Fibroblast of lung (primary cell): ENCODE measurements at regions not wholly inside any gene's neighbourhood (a gene's known extent, or its start where the extent isn't known, plus 50 kb on each side); places are given as distances from the start of the nearest gene placed in this dataset.

Experiments
- DNase-seq, 2 donors: peaks; one replicate each; pipeline versions ENCODE4 v3.0.0 to v3.0.0-alpha.2; 2010; ENCODE audit warnings: low read depth in 2 of 2
- H2AFZ ChIP-seq: 2 replicates; pipeline ENCODE4 v1.5.1; 2012; ENCODE audit warnings: low read length, control low read depth, inconsistent platforms
- H3K27ac ChIP-seq: 2 replicates; pipeline ENCODE4 v1.5.1; 2011; ENCODE audit warnings: low read length, control low read depth; ENCODE audit not compliant: insufficient read depth
- H3K27me3 ChIP-seq: 2 replicates; pipeline ENCODE4 v1.5.1; 2011; ENCODE audit warnings: mild to moderate bottlenecking, low read length; ENCODE audit not compliant: control insufficient read depth, insufficient read depth
- H3K36me3 ChIP-seq: 2 replicates; pipeline ENCODE4 v1.5.1; 2011; ENCODE audit warnings: low read length; ENCODE audit not compliant: control insufficient read depth, insufficient read depth
- H3K4me1 ChIP-seq: 2 replicates; pipeline ENCODE4 v1.5.1; 2011; ENCODE audit warnings: low read length; ENCODE audit not compliant: control insufficient read depth, insufficient read depth; ENCODE audit errors: extremely low read depth
- H3K4me2 ChIP-seq: 2 replicates; pipeline ENCODE4 v1.5.1; 2011; ENCODE audit warnings: low read length, control low read depth; ENCODE audit not compliant: insufficient read depth; ENCODE audit errors: extremely low read depth
- H3K4me3 ChIP-seq, 4 experiments: fragments of 200-600 bp in 1 of 4; sonication (generic) in 1 of 4; replicated peaks in 1 of 4; 2 replicates each; pipeline ENCODE4 v1.5.1; 2011 to 2016; ENCODE audit warnings: low read length in 4 of 4, low read depth in 3 of 4, mild to moderate bottlenecking in 3 of 4, control low read depth in 2 of 4, inconsistent platforms in 1 of 4, mixed read lengths in 1 of 4; ENCODE audit not compliant: insufficient read depth in 1 of 4; ENCODE audit errors: control extremely low read depth in 1 of 4
- H3K79me2 ChIP-seq: 2 replicates; pipeline ENCODE4 v1.5.1; 2012; ENCODE audit warnings: mild to moderate bottlenecking, low read length, inconsistent platforms; ENCODE audit not compliant: control insufficient read depth, insufficient read depth
- H3K9ac ChIP-seq: 2 replicates; pipeline ENCODE4 v1.5.1; 2011; ENCODE audit warnings: mild to moderate bottlenecking, low read length, control low read depth; ENCODE audit not compliant: insufficient read depth
- H3K9me3 ChIP-seq: 2 replicates; pipeline ENCODE4 v1.5.1; 2012; ENCODE audit warnings: low read depth, low read length; ENCODE audit not compliant: control insufficient read depth, insufficient read depth
- H4K20me1 ChIP-seq: 2 replicates; pipeline ENCODE4 v1.5.1; 2011; ENCODE audit warnings: low read length; ENCODE audit not compliant: control insufficient read depth, insufficient read depth; ENCODE audit errors: extremely low read depth
- EZH2 ChIP-seq: IDR thresholded peaks from 2 replicates; pipeline ENCODE4 v1.5.1; 2012; ENCODE audit warnings: low read length, control low read depth, mild to moderate bottlenecking; ENCODE audit errors: missing control alignments
- TF ChIP-seq, protein P1 (sequence below), 2 donors: IDR thresholded peaks in 1 of 2; conservative IDR thresholded peaks in 1 of 2; 1 replicate in 1 of 2; 2 replicates in 1 of 2; pipeline ENCODE4 v1.5.1; 2011 to 2012; ENCODE audit warnings: low read length in 2 of 2, control low read depth in 1 of 2, inconsistent platforms in 1 of 2, low read depth in 1 of 2, mild to moderate bottlenecking in 1 of 2

DNA sequence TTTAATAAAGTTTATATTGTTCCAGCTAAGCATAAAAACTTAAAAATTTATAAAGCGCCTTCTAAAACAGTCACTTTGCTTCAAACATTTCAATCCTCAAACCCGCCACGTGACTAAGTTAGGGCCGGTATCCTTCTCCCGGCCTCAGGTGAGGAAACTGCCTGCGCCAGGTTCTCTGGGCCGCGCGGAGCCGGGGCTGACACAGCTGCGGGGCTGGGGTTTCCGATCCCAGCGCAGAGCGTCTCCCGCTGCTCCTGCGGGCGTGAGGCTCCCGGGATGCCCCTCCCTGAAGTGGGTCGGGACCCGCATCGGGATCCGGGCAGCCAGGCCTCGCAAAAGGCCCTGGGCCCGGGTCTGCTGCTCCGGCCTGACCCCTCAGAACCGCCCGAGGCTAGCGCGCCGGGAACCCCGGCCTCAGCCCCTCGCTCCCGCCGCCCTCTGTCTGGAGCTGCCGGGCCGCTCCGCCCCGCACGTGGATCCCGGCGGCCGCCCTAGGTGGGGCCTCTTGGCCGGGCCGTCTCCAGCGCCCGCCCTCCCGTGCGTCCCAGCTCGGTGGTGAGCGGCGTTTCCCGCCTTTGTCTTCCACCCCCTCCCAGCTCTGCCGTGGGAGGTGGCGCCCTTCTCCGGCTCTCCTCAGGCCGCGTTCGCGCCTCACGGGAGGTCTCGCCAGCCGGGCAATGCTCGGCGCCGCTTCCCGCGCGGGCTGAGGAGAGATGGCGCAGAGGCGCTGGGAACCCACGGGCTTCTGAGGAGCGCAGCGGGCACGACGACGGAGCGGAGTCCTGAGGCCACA is 267.9 kb downstream of the DLL1 start:
- Histone ChIP-seq H3K4me1 (peaks cover 2% of the 10 kb centered on the region), H3K4me3 (no peak overlapping the region), H3K79me2 (no peaks in the 10 kb centered on the region), H3K9ac (no peak overlapping the region), H3K27me3 (no peaks in the 10 kb centered on the region), H3K9me3 (no peaks in the 10 kb centered on the region), H2AFZ (no peak overlapping the region), H3K27ac (no peak overlapping the region), H3K36me3 (no peaks in the 10 kb centered on the region), H4K20me1 (no peaks in the 10 kb centered on the region), H3K4me2 (no peak overlapping the region)
- DNase-seq: no peak
- TF ChIP-seq, protein P1, sequence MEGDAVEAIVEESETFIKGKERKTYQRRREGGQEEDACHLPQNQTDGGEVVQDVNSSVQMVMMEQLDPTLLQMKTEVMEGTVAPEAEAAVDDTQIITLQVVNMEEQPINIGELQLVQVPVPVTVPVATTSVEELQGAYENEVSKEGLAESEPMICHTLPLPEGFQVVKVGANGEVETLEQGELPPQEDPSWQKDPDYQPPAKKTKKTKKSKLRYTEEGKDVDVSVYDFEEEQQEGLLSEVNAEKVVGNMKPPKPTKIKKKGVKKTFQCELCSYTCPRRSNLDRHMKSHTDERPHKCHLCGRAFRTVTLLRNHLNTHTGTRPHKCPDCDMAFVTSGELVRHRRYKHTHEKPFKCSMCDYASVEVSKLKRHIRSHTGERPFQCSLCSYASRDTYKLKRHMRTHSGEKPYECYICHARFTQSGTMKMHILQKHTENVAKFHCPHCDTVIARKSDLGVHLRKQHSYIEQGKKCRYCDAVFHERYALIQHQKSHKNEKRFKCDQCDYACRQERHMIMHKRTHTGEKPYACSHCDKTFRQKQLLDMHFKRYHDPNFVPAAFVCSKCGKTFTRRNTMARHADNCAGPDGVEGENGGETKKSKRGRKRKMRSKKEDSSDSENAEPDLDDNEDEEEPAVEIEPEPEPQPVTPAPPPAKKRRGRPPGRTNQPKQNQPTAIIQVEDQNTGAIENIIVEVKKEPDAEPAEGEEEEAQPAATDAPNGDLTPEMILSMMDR (conservative IDR thresholded peaks at IDR 0.05 in 1 of 2, IDR thresholded peaks at IDR 0.05 in 1 of 2; ENCODE audit: low read depth in 1 of 2, low read length in 2 of 2): no peak
- no peak for TF ChIP-seq EZH2

DNA sequence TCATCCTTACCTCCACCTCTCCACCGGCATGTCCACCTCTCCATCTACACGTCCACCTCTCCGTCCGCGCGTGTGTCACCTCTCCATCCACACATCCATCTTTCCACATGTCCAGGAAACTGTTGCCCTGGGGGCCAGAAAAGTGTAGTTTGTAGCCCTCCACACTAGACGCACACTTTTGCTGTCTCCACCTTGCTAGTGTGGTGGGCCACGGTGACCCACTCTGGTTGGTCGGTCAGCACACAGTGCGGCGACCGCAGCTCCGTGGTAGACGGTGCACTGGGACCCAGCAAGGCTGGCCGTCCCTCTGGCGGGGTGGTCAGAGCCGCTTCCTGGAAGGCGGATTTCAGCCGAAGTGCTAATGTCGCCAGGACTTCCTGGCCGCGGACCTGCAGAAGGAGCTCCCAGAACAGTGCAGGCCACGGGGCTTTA is 268.6 kb downstream of the DLL1 start:
- H4K20me1 ChIP-seq: no peaks in the 10 kb centered on the region

DNA sequence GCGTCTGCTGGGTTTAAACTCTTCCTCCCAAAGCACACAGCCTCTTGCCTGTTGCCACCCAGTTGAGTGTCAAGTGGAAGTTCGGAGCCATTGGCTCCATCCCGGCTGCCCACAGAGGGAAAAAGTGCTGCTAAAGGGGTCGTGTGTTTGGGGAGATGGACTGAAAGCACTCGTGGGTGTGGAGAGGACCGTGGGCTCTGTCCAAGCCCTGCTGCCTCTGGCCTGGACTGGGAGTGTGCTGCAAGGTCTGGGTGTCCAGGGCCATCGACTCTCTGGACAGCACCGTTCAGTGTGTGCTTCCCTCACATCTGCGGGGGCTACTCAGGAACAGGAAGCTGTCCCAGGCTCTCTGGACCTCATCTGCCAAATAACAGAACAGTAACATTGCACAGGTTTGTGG is 269.3 kb downstream of the DLL1 start:
- TF ChIP-seq, protein P1 (conservative IDR thresholded peaks at IDR 0.05 in 1 of 2, IDR thresholded peaks at IDR 0.05 in 1 of 2; ENCODE audit: low read depth in 1 of 2, low read length in 2 of 2): no peak
- TF ChIP-seq EZH2: no peak
- H3K79me2 ChIP-seq: no peaks in the 10 kb centered on the region
- no peak for DNase-seq
- H3K4me3 ChIP-seq: no peak overlapping the region
- H3K27ac ChIP-seq: no peak overlapping the region
- no peak overlapping the region for H3K4me2 ChIP-seq
- H3K4me1 ChIP-seq: peaks cover 2% of the 10 kb centered on the region
- no peaks in the 10 kb centered on the region for H4K20me1 ChIP-seq
- peaks cover 3% of the 10 kb centered on the region for H3K27me3 ChIP-seq
- no peaks in the 10 kb centered on the region for H3K9me3 ChIP-seq
- no peaks in the 10 kb centered on the region for H3K36me3 ChIP-seq
- H3K9ac ChIP-seq: no peak overlapping the region
- no peak overlapping the region for H2AFZ ChIP-seq

More for the DNA sequence above, 268.6 kb downstream of the DLL1 start:
- no peak overlapping the region for H2AFZ ChIP-seq
- H3K36me3 ChIP-seq: no peaks in the 10 kb centered on the region
- H3K9me3 ChIP-seq: no peaks in the 10 kb centered on the region
- no peak overlapping the region for H3K9ac ChIP-seq
- no peak overlapping the region for H3K4me2 ChIP-seq
- peaks cover 2% of the 10 kb centered on the region for H3K4me1 ChIP-seq
- H3K27me3 ChIP-seq: no peaks in the 10 kb centered on the region
- H3K27ac ChIP-seq: no peak overlapping the region
- H3K4me3 ChIP-seq: no peak overlapping the region
- DNase-seq: no peak
- H3K79me2 ChIP-seq: no peaks in the 10 kb centered on the region
- TF ChIP-seq, protein P1 (conservative IDR thresholded peaks at IDR 0.05 in 1 of 2, IDR thresholded peaks at IDR 0.05 in 1 of 2; ENCODE audit: low read depth in 1 of 2, low read length in 2 of 2): no peak
- no peak for TF ChIP-seq EZH2
